SJSA1 (cell line): ENCODE measurements at regions not wholly inside any gene's neighbourhood (a gene's known extent, or its start where the extent isn't known, plus 50 kb on each side); places are given as distances from the start of the nearest gene placed in this dataset.
"Not testable (repeated sequence)": the region's sequence is repeated elsewhere in the genome, so short reads cannot be mapped to it uniquely, and the experiment has no call there.

ENCODE experiments used
- DNase-seq, 2 experiments: peaks; one replicate each; pipeline ENCODE4 v3.0.0-alpha.2; 2015 to 2020; ENCODE audit warnings: low spot score in 2 of 2, low read depth in 1 of 2
- H3K27ac ChIP-seq: fragments of 250-450 bp; sonication (Bioruptor Pico); 2 replicates; pipeline ENCODE4 v1.5.1; 2020; ENCODE audit warnings: mild to moderate bottlenecking, moderate library complexity
- H3K27me3 ChIP-seq: fragments of 250-450 bp; sonication (Bioruptor Pico); replicated peaks from 2 replicates; pipeline ENCODE4 v1.5.1; 2020; ENCODE audit warnings: mild to moderate bottlenecking, moderate library complexity
- H3K36me3 ChIP-seq: fragments of 250-450 bp; sonication (Bioruptor Pico); 2 replicates; pipeline ENCODE4 v1.5.1; 2020; ENCODE audit warnings: mild to moderate bottlenecking
- H3K4me1 ChIP-seq: fragments of 250-450 bp; sonication (Bioruptor Pico); replicated peaks from 2 replicates; pipeline ENCODE4 v1.6.1; 2021; ENCODE audit warnings: mild to moderate bottlenecking
- H3K4me3 ChIP-seq: fragments of 250-450 bp; sonication (Bioruptor Pico); 2 replicates; pipeline ENCODE4 v1.5.1; 2020; ENCODE audit warnings: mild to moderate bottlenecking
- H3K9me3 ChIP-seq: fragments of 250-450 bp; sonication (Bioruptor Pico); replicated peaks from 2 replicates; pipeline ENCODE4 v1.5.1; 2020; ENCODE audit warnings: mild to moderate bottlenecking

GRCh38 chr1:198443365-198444233 is 96.9 kb downstream of the ATP6V1G3 start:
- H3K9me3 ChIP-seq: no peaks in the 10 kb centered on the region
- H3K27me3 ChIP-seq: no peaks in the 10 kb centered on the region
- DNase-seq: peak; percentile 52 to 66
- H3K4me3 ChIP-seq: no peak overlapping the region
- peaks cover 17% of the 10 kb centered on the region for H3K4me1 ChIP-seq
- H3K27ac ChIP-seq: peak overlapping the region; percentile 67
- H3K36me3 ChIP-seq: no peaks in the 10 kb centered on the region

- H3K27ac ChIP-seq: no peak overlapping the region
- H3K27me3 ChIP-seq: no peaks in the 10 kb centered on the region
- H3K4me1 ChIP-seq: peaks cover 17% of the 10 kb centered on the region
- no peaks in the 10 kb centered on the region for H3K36me3 ChIP-seq
- no peak for DNase-seq
- H3K9me3 ChIP-seq: no peaks in the 10 kb centered on the region
- H3K4me3 ChIP-seq: no peak overlapping the region
These were observed 99.6 kb downstream of the ATP6V1G3 start for GRCh38 chr1:198440842-198441241.

GRCh38 chr1:198437332-198437731 is 103.1 kb downstream of the ATP6V1G3 start:
- Histone ChIP-seq H3K27ac (no peak overlapping the region), H3K27me3 (no peaks in the 10 kb centered on the region), H3K4me3 (no peak overlapping the region), H3K4me1 (no peaks in the 10 kb centered on the region), H3K9me3 (no peaks in the 10 kb centered on the region), H3K36me3 (no peaks in the 10 kb centered on the region)
- no peak for DNase-seq

- DNase-seq: no peak
- H3K4me3 ChIP-seq: no peak overlapping the region
- no peaks in the 10 kb centered on the region for H3K27me3 ChIP-seq
- no peaks in the 10 kb centered on the region for H3K4me1 ChIP-seq
- H3K9me3 ChIP-seq: no peaks in the 10 kb centered on the region
- no peak overlapping the region for H3K27ac ChIP-seq
- no peaks in the 10 kb centered on the region for H3K36me3 ChIP-seq
These were observed 104.2 kb downstream of the ATP6V1G3 start for GRCh38 chr1:198436276-198436675.

- Histone ChIP-seq H3K36me3 (no peaks in the 10 kb centered on the region), H3K27me3 (no peaks in the 10 kb centered on the region), H3K9me3 (no peaks in the 10 kb centered on the region), H3K4me3 (no peak overlapping the region), H3K27ac (no peak overlapping the region), H3K4me1 (no peaks in the 10 kb centered on the region)
- no peak for DNase-seq
These were observed 105.4 kb downstream of the ATP6V1G3 start for GRCh38 chr1:198435056-198435455.

- H3K36me3 ChIP-seq: no peaks in the 10 kb centered on the region
- DNase-seq: no peak
These were observed 116.0 kb downstream of the ATP6V1G3 start for GRCh38 chr1:198424441-198424840.

GRCh38 chr1:198423673-198424072 is 116.8 kb downstream of the ATP6V1G3 start:
- no peak for DNase-seq
- no peaks in the 10 kb centered on the region for H3K9me3 ChIP-seq
- H3K4me1 ChIP-seq: no peaks in the 10 kb centered on the region
- H3K36me3 ChIP-seq: no peaks in the 10 kb centered on the region
- no peaks in the 10 kb centered on the region; the same call in 1 of the 2 replicates for H3K27me3 ChIP-seq
- no peak overlapping the region for H3K27ac ChIP-seq
- H3K4me3 ChIP-seq: no peak overlapping the region

More at GRCh38 chr1:198424441-198424840, 116.0 kb downstream of the ATP6V1G3 start:
- Histone ChIP-seq H3K27ac (no peak overlapping the region), H3K9me3 (no peaks in the 10 kb centered on the region), H3K4me3 (no peak overlapping the region), H3K4me1 (no peaks in the 10 kb centered on the region), H3K27me3 (no peaks in the 10 kb centered on the region; the same call in 1 of the 2 replicates)

- no peak for DNase-seq
- H3K27ac ChIP-seq: no peak overlapping the region
These were observed 123.4 kb downstream of the ATP6V1G3 start for GRCh38 chr1:198417039-198417438.

GRCh38 chr1:198416296-198416695 is 124.2 kb downstream of the ATP6V1G3 start:
- Histone ChIP-seq H3K9me3 (no peaks in the 10 kb centered on the region), H3K27me3 (no peaks in the 10 kb centered on the region), H3K36me3 (no peaks in the 10 kb centered on the region), H3K4me1 (no peaks in the 10 kb centered on the region), H3K4me3 (no peak overlapping the region), H3K27ac (no peak overlapping the region)
- no peak for DNase-seq

More at GRCh38 chr1:198417039-198417438, 123.4 kb downstream of the ATP6V1G3 start:
- Histone ChIP-seq H3K9me3 (no peaks in the 10 kb centered on the region), H3K36me3 (no peaks in the 10 kb centered on the region), H3K27me3 (no peaks in the 10 kb centered on the region), H3K4me3 (no peak overlapping the region), H3K4me1 (no peaks in the 10 kb centered on the region)

GRCh38 chr1:198411240-198411639 is 129.2 kb downstream of the ATP6V1G3 start:
- Histone ChIP-seq H3K27ac (no peak overlapping the region), H3K36me3 (no peaks in the 10 kb centered on the region), H3K4me1 (no peaks in the 10 kb centered on the region), H3K9me3 (no peaks in the 10 kb centered on the region), H3K27me3 (no peaks in the 10 kb centered on the region; the same call in 1 of the 2 replicates), H3K4me3 (no peak overlapping the region)
- DNase-seq: no peak

- H3K9me3 ChIP-seq: no peaks in the 10 kb centered on the region
- H3K27ac ChIP-seq: no peak overlapping the region
- H3K4me3 ChIP-seq: no peak overlapping the region
- no peak for DNase-seq
- H3K4me1 ChIP-seq: no peaks in the 10 kb centered on the region
- no peaks in the 10 kb centered on the region; the same call in 1 of the 2 replicates for H3K27me3 ChIP-seq
- no peaks in the 10 kb centered on the region for H3K36me3 ChIP-seq
These were observed 131.8 kb downstream of the ATP6V1G3 start for GRCh38 chr1:198408716-198409115.

- not testable (repeated sequence) for H3K9me3 ChIP-seq, H3K36me3 ChIP-seq, H3K27me3 ChIP-seq, H3K4me3 ChIP-seq, DNase-seq, H3K4me1 ChIP-seq, H3K27ac ChIP-seq
These were observed 135.8 kb downstream of the ATP6V1G3 start for GRCh38 chr1:198404632-198405031.

- no peaks in the 10 kb centered on the region for H3K36me3 ChIP-seq
- no peak overlapping the region for H3K4me3 ChIP-seq
- no peaks in the 10 kb centered on the region for H3K9me3 ChIP-seq
- H3K27ac ChIP-seq: no peak overlapping the region
- no peaks in the 10 kb centered on the region for H3K27me3 ChIP-seq
- H3K4me1 ChIP-seq: no peaks in the 10 kb centered on the region
- no peak for DNase-seq
These were observed 140.4 kb downstream of the ATP6V1G3 start for GRCh38 chr1:198400063-198400462.

GRCh38 chr1:198399452-198399851 is 141.0 kb downstream of the ATP6V1G3 start:
- Histone ChIP-seq H3K4me1 (no peaks in the 10 kb centered on the region), H3K9me3 (no peaks in the 10 kb centered on the region), H3K4me3 (no peak overlapping the region), H3K27me3 (no peaks in the 10 kb centered on the region), H3K36me3 (no peaks in the 10 kb centered on the region), H3K27ac (no peak overlapping the region)
- no peak for DNase-seq
